GM23338 (cell line): ENCODE measurements at regions not wholly inside any gene's neighbourhood (a gene's known extent, or its start where the extent isn't known, plus 50 kb on each side); places are given as distances from the start of the nearest gene placed in this dataset.

Experiments
- ATAC-seq: fragments of 200-7000 bp; cut with Tn5 transposase; 3 replicates; pipeline ENCODE4 v1.9.1; 2020
- DNase-seq: peaks from one replicate; pipeline ENCODE4 v3.0.0-alpha.2; 2015; ENCODE audit warnings: low spot score
- H2AFZ ChIP-seq: fragments of 200-600 bp; sonication (generic); 2 replicates; pipeline ENCODE4 v1.8.0; 2016; ENCODE audit warnings: antibody characterized with exemption, mild to moderate bottlenecking, moderate library complexity
- H3F3A ChIP-seq: fragments of 200-600 bp; sonication (generic); replicated peaks from 2 replicates; pipeline ENCODE4 v1.8.0; 2017; ENCODE audit warnings: antibody characterized with exemption, mixed run types, low read depth
- H3K27ac ChIP-seq: fragments of 200-600 bp; sonication (generic); 2 replicates; pipeline ENCODE4 v1.6.1; 2016; ENCODE audit warnings: low read depth
- H3K27me3 ChIP-seq: fragments of 200-600 bp; sonication (generic); 2 replicates; pipeline ENCODE4 v1.8.0; 2016; ENCODE audit warnings: mild to moderate bottlenecking, mixed run types, moderate library complexity; ENCODE audit not compliant: insufficient read depth
- H3K36me3 ChIP-seq: fragments of 200-600 bp; sonication (generic); 2 replicates; pipeline ENCODE4 v1.8.0; 2016; ENCODE audit warnings: mild to moderate bottlenecking; ENCODE audit not compliant: insufficient read depth
- H3K4me1 ChIP-seq: fragments of 200-600 bp; sonication (generic); 2 replicates; pipeline ENCODE4 v1.8.0; 2016; ENCODE audit warnings: mild to moderate bottlenecking, moderate library complexity; ENCODE audit not compliant: insufficient read depth
- H3K4me2 ChIP-seq: fragments of 200-600 bp; sonication (generic); 2 replicates; pipeline ENCODE4 v1.7.1; 2017; ENCODE audit warnings: mixed run types
- H3K4me3 ChIP-seq: fragments of 200-600 bp; sonication (generic); 2 replicates; pipeline ENCODE4 v1.6.1; 2016; ENCODE audit warnings: mixed run types
- H3K79me2 ChIP-seq: fragments of 200-600 bp; sonication (generic); replicated peaks from 2 replicates; pipeline ENCODE4 v1.8.0; 2017; ENCODE audit warnings: mild to moderate bottlenecking; ENCODE audit not compliant: insufficient read depth
- H3K9me2 ChIP-seq: fragments of 200-600 bp; sonication (generic); 2 replicates; pipeline ENCODE4 v1.8.0; 2017; ENCODE audit not compliant: insufficient read depth
- H4K20me1 ChIP-seq: fragments of 200-600 bp; sonication (generic); replicated peaks from 2 replicates; pipeline ENCODE4 v1.8.0; 2017; ENCODE audit warnings: mild to moderate bottlenecking; ENCODE audit not compliant: insufficient read depth
- H3K27ac Mint-ChIP-seq: 2 replicates; pipeline ENCODE4 v1.8.0; 2020; ENCODE audit warnings: inconsistent platforms, mild to moderate bottlenecking, moderate library complexity, mixed read lengths
- H3K27me3 Mint-ChIP-seq: 3 replicates; pipeline ENCODE4 v1.8.0; 2022; ENCODE audit warnings: low read depth, mild to moderate bottlenecking, moderate library complexity, mixed read lengths, inconsistent platforms; ENCODE audit not compliant: insufficient read depth, poor library complexity
- H3K36me3 Mint-ChIP-seq: 3 replicates; pipeline ENCODE4 v1.8.0; 2021; ENCODE audit warnings: low read depth, mild to moderate bottlenecking, inconsistent platforms, moderate library complexity, mixed read lengths
- H3K4me1 Mint-ChIP-seq: 3 replicates; pipeline ENCODE4 v1.8.0; 2020; ENCODE audit warnings: mild to moderate bottlenecking, inconsistent platforms, mixed read lengths
- H3K4me3 Mint-ChIP-seq: 3 replicates; pipeline ENCODE4 v1.8.0; 2021; ENCODE audit warnings: moderate library complexity, mild to moderate bottlenecking, inconsistent platforms, mixed read lengths
- H3K9me3 Mint-ChIP-seq: 3 replicates; pipeline ENCODE4 v1.8.0; 2020; ENCODE audit warnings: moderate library complexity, mild to moderate bottlenecking, inconsistent platforms, mixed read lengths
- CREB1 ChIP-seq: fragments of 250-450 bp; sonication (Bioruptor Pico); IDR thresholded peaks from 2 replicates; pipeline ENCODE4 v1.5.0; 2020; ENCODE audit warnings: low read depth, mild to moderate bottlenecking, moderate library complexity
- EZH2 ChIP-seq: fragments of 200-600 bp; sonication (generic); IDR thresholded peaks from one replicate; pipeline ENCODE4 v1.8.0; 2017; ENCODE audit warnings: antibody characterized with exemption, mild to moderate bottlenecking, low read depth; ENCODE audit not compliant: unreplicated experiment
- EZH2phosphoT487 ChIP-seq: fragments of 200-600 bp; sonication (generic); IDR thresholded peaks from one replicate; pipeline ENCODE4 v1.8.1; 2018; ENCODE audit warnings: antibody characterized with exemption; ENCODE audit not compliant: unreplicated experiment
- NANOG ChIP-seq: IDR thresholded peaks from 2 replicates; pipeline ENCODE4 v1.6.1; 2016; ENCODE audit warnings: antibody characterized with exemption, borderline replicate concordance
- POLR2AphosphoS5 ChIP-seq: IDR thresholded peaks from 2 replicates; pipeline ENCODE4 v1.6.1; 2016; ENCODE audit warnings: antibody characterized with exemption, low read depth
- STAT1 ChIP-seq: IDR thresholded peaks from one replicate; pipeline ENCODE4 v1.6.1; 2016; ENCODE audit warnings: antibody characterized with exemption; ENCODE audit not compliant: unreplicated experiment
- ZNF331 ChIP-seq: fragments of 250-450 bp; sonication (Bioruptor Pico); IDR thresholded peaks from 2 replicates; pipeline ENCODE4 v1.5.0; 2020; ENCODE audit warnings: low read depth, mild to moderate bottlenecking, moderate library complexity
- TF ChIP-seq, protein P1 (sequence below): IDR thresholded peaks from 2 replicates; pipeline ENCODE4 v1.6.1; 2016; ENCODE audit warnings: antibody characterized with exemption
- TF ChIP-seq, protein P2 (sequence below), 2 experiments: fragments of 200-600 bp in 1 of 2; sonication (generic) in 1 of 2; conservative IDR thresholded peaks; 2 replicates each; pipeline versions ENCODE4 v1.5.1 to v1.6.1; 2016 to 2017; ENCODE audit warnings: antibody characterized with exemption in 2 of 2, low read depth in 2 of 2, mild to moderate bottlenecking in 2 of 2, moderate library complexity in 1 of 2
- TF ChIP-seq, protein P3 (sequence below): IDR thresholded peaks from one replicate; pipeline ENCODE4 v1.6.1; 2018; ENCODE audit warnings: antibody characterized with exemption; ENCODE audit not compliant: unreplicated experiment

DNA sequence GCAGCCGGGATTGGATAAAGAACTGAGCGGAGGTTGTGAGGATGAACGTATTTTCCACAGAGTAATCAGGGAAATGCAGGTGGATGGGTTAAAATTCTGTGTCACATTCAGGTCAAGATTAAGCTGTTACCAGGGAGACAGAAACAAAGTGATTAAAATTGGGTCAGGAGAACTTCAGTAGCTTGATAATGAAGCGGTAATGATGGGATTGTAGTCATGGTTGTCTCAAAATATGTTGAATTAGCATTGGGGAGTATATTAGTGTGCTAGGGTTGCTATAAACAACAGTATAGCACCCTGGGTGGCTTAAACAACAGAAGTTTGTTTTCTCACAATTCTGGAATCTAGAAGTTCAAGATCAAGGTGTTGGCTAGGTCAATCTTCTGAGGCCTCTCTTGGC, 155.5 kb downstream of the GJA1 start:
- Histone ChIP-seq H3K4me3 (no peak overlapping the region), H3K4me2 (no peak overlapping the region), H3K27ac (no peak overlapping the region), H3K9me2 (no peaks in the 10 kb centered on the region), H3K79me2 (no peaks in the 10 kb centered on the region), H4K20me1 (no peaks in the 10 kb centered on the region), H3K36me3 (no peaks in the 10 kb centered on the region), H3F3A (no peaks in the 10 kb centered on the region), H3K4me1 (no peaks in the 10 kb centered on the region), H3K27me3 (no peaks in the 10 kb centered on the region), H2AFZ (peak overlapping the region; percentile 57; the same call in 1 of the 2 replicates)
- peaks cover 11% of the 10 kb centered on the region for H3K4me1 Mint-ChIP-seq
- H3K4me3 Mint-ChIP-seq = no peak overlapping the region
- no peak overlapping the region for H3K27ac Mint-ChIP-seq
- no peaks in the 10 kb centered on the region for H3K9me3 Mint-ChIP-seq
- no peaks in the 10 kb centered on the region for H3K27me3 Mint-ChIP-seq
- H3K36me3 Mint-ChIP-seq = no peaks in the 10 kb centered on the region
- no peak for TF ChIP-seq EZH2
- no peak for TF ChIP-seq CREB1 (CRISPR knock-in tag)
- no peak for TF ChIP-seq EZH2phosphoT487
- TF ChIP-seq ZNF331 (CRISPR knock-in tag) = no peak
- TF ChIP-seq NANOG = no peak
- TF ChIP-seq, protein P1, sequence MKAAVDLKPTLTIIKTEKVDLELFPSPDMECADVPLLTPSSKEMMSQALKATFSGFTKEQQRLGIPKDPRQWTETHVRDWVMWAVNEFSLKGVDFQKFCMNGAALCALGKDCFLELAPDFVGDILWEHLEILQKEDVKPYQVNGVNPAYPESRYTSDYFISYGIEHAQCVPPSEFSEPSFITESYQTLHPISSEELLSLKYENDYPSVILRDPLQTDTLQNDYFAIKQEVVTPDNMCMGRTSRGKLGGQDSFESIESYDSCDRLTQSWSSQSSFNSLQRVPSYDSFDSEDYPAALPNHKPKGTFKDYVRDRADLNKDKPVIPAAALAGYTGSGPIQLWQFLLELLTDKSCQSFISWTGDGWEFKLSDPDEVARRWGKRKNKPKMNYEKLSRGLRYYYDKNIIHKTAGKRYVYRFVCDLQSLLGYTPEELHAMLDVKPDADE = no peak
- TF ChIP-seq POLR2AphosphoS5 = no peak
- TF ChIP-seq STAT1 = no peak
- TF ChIP-seq, protein P2, sequence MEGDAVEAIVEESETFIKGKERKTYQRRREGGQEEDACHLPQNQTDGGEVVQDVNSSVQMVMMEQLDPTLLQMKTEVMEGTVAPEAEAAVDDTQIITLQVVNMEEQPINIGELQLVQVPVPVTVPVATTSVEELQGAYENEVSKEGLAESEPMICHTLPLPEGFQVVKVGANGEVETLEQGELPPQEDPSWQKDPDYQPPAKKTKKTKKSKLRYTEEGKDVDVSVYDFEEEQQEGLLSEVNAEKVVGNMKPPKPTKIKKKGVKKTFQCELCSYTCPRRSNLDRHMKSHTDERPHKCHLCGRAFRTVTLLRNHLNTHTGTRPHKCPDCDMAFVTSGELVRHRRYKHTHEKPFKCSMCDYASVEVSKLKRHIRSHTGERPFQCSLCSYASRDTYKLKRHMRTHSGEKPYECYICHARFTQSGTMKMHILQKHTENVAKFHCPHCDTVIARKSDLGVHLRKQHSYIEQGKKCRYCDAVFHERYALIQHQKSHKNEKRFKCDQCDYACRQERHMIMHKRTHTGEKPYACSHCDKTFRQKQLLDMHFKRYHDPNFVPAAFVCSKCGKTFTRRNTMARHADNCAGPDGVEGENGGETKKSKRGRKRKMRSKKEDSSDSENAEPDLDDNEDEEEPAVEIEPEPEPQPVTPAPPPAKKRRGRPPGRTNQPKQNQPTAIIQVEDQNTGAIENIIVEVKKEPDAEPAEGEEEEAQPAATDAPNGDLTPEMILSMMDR (conservative IDR thresholded peaks at IDR 0.05; ENCODE audit: low read depth in 2 of 2) = no peak
- TF ChIP-seq, protein P3, sequence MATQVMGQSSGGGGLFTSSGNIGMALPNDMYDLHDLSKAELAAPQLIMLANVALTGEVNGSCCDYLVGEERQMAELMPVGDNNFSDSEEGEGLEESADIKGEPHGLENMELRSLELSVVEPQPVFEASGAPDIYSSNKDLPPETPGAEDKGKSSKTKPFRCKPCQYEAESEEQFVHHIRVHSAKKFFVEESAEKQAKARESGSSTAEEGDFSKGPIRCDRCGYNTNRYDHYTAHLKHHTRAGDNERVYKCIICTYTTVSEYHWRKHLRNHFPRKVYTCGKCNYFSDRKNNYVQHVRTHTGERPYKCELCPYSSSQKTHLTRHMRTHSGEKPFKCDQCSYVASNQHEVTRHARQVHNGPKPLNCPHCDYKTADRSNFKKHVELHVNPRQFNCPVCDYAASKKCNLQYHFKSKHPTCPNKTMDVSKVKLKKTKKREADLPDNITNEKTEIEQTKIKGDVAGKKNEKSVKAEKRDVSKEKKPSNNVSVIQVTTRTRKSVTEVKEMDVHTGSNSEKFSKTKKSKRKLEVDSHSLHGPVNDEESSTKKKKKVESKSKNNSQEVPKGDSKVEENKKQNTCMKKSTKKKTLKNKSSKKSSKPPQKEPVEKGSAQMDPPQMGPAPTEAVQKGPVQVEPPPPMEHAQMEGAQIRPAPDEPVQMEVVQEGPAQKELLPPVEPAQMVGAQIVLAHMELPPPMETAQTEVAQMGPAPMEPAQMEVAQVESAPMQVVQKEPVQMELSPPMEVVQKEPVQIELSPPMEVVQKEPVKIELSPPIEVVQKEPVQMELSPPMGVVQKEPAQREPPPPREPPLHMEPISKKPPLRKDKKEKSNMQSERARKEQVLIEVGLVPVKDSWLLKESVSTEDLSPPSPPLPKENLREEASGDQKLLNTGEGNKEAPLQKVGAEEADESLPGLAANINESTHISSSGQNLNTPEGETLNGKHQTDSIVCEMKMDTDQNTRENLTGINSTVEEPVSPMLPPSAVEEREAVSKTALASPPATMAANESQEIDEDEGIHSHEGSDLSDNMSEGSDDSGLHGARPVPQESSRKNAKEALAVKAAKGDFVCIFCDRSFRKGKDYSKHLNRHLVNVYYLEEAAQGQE = no peak
- ATAC-seq (no peak), DNase-seq (no peak)
